ENCODE measurements at regions not wholly inside any gene's neighbourhood (a gene's known extent, or its start where the extent isn't known, plus 50 kb on each side); places are given as distances from the start of the nearest gene placed in this dataset.

DNA sequence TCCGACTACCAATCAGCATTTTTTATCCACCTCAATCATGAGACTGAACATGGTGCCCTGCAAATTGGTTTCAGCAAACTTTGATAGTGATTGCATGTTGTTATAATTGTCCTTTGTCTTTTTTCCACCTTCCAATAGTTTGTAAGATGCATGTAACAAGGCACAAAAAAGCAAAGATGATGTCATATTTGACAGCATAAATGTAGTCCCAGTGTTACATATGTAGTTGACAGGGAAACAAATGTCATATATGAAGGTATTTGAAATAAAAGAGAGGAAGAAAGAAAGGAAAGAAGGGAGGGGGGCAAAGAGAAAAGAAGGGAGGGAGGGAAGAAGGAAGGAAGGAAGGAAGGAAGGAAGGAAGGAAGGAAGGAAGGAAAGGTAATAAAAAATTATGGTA, 441.7 kb upstream of the CPEB2 start:
- H3K27me3 ChIP-seq (replicated peaks; ENCODE audit: insufficient read depth, low read length), result no peaks in the 10 kb centered on the region
- no peak overlapping the region for H2AFZ ChIP-seq (ENCODE audit: low read length)
- H3K4me3 ChIP-seq (ENCODE audit: low read length), result no peak overlapping the region
- no peaks in the 10 kb centered on the region for H4K20me1 ChIP-seq (ENCODE audit: insufficient read depth, low read length)
- no peak overlapping the region for H3K27ac ChIP-seq (ENCODE audit: low read length)
- no peaks in the 10 kb centered on the region for H3K79me2 ChIP-seq (ENCODE audit: low read length)
- no peak overlapping the region for H3K9ac ChIP-seq (ENCODE audit: low read length)
- no peaks in the 10 kb centered on the region for H3F3A ChIP-seq (ENCODE audit: insufficient read depth, low read length)
- no peak for DNase-seq
- no peaks in the 10 kb centered on the region for H3K9me2 ChIP-seq (replicated peaks; ENCODE audit: insufficient read depth, low read length)
- H3K4me2 ChIP-seq (ENCODE audit: low read depth, low read length), result no peak overlapping the region
- no peak for TF ChIP-seq EZH2phosphoT487 (IDR thresholded peaks at IDR 0.05; ENCODE audit: low read length)
- TF ChIP-seq, protein P1, sequence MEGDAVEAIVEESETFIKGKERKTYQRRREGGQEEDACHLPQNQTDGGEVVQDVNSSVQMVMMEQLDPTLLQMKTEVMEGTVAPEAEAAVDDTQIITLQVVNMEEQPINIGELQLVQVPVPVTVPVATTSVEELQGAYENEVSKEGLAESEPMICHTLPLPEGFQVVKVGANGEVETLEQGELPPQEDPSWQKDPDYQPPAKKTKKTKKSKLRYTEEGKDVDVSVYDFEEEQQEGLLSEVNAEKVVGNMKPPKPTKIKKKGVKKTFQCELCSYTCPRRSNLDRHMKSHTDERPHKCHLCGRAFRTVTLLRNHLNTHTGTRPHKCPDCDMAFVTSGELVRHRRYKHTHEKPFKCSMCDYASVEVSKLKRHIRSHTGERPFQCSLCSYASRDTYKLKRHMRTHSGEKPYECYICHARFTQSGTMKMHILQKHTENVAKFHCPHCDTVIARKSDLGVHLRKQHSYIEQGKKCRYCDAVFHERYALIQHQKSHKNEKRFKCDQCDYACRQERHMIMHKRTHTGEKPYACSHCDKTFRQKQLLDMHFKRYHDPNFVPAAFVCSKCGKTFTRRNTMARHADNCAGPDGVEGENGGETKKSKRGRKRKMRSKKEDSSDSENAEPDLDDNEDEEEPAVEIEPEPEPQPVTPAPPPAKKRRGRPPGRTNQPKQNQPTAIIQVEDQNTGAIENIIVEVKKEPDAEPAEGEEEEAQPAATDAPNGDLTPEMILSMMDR (IDR thresholded peaks at IDR 0.05; ENCODE audit: low read length), result no peak
- no peak for TF ChIP-seq EZH2 (optimal IDR thresholded peaks at IDR 0.05; ENCODE audit: low read depth, low read length)
- H3K9me3 ChIP-seq (replicated peaks; ENCODE audit: insufficient read depth, low read length), result no peaks in the 10 kb centered on the region
- H3K4me1 ChIP-seq (ENCODE audit: low read length), result no peaks in the 10 kb centered on the region
- H3K36me3 ChIP-seq (replicated peaks; ENCODE audit: insufficient read depth, low read length), result no peaks in the 10 kb centered on the region

DNA sequence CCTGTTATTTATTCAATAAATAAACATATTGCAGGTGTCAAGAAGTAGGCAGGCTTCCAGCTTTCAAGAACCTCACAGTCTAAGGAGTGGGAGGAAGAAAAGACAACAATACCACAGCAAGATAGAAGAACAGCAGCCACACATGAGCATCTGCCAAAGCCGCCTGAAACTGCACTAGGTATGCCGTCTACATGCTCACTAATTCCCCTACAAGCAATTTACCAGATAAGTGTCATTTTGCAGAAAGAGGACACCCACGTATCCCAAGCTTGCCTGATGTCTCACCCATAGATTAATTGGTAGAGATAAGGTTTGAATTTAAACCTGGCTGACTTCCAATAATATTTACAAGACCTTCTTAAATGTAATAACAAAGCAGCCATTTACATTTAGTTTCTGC, 439.4 kb upstream of the CPEB2 start:
- TF ChIP-seq, protein P1 (IDR thresholded peaks at IDR 0.05; ENCODE audit: low read length), result no peak
- TF ChIP-seq EZH2 (optimal IDR thresholded peaks at IDR 0.05; ENCODE audit: low read depth, low read length) (no peak), EZH2phosphoT487 (IDR thresholded peaks at IDR 0.05; ENCODE audit: low read length) (no peak)
- DNase-seq, result no peak
- Histone ChIP-seq H3F3A (ENCODE audit: insufficient read depth, low read length) (no peaks in the 10 kb centered on the region), H3K4me1 (ENCODE audit: low read length) (no peaks in the 10 kb centered on the region), H2AFZ (ENCODE audit: low read length) (no peak overlapping the region), H3K4me3 (ENCODE audit: low read length) (no peak overlapping the region), H3K27me3 (replicated peaks; ENCODE audit: insufficient read depth, low read length) (no peaks in the 10 kb centered on the region), H3K36me3 (replicated peaks; ENCODE audit: insufficient read depth, low read length) (no peaks in the 10 kb centered on the region), H3K4me2 (ENCODE audit: low read depth, low read length) (no peak overlapping the region), H3K9ac (ENCODE audit: low read length) (no peak overlapping the region), H3K27ac (ENCODE audit: low read length) (no peak overlapping the region), H3K9me2 (replicated peaks; ENCODE audit: insufficient read depth, low read length) (no peaks in the 10 kb centered on the region), H3K79me2 (ENCODE audit: low read length) (no peaks in the 10 kb centered on the region), H4K20me1 (ENCODE audit: insufficient read depth, low read length) (no peaks in the 10 kb centered on the region), H3K9me3 (replicated peaks; ENCODE audit: insufficient read depth, low read length) (no peaks in the 10 kb centered on the region)

DNA sequence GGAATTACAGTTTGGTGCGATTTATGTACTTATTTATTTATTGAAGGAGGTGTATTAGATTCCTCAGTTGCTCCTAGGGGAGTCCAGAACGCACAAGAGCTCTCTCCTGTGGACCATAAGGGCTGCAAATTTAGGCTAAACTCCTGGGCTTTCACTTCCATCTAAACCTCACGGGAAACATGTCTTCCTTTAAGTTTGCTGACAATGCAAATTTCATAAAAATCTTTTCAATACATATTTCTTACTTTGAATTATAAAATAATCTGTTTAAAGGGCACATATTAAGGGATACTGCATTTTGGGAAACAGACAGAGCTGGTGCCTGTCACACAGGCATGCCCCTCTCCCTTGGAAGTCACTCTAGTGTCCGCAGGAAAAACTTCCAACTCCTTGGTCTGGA, 438.0 kb upstream of the CPEB2 start:
- Histone ChIP-seq H3K36me3 (replicated peaks; ENCODE audit: insufficient read depth, low read length) (no peaks in the 10 kb centered on the region), H3K79me2 (ENCODE audit: low read length) (no peaks in the 10 kb centered on the region), H2AFZ (ENCODE audit: low read length) (no peak overlapping the region), H3K9me2 (replicated peaks; ENCODE audit: insufficient read depth, low read length) (no peaks in the 10 kb centered on the region), H4K20me1 (ENCODE audit: insufficient read depth, low read length) (no peaks in the 10 kb centered on the region), H3K4me2 (ENCODE audit: low read depth, low read length) (no peak overlapping the region), H3K27ac (ENCODE audit: low read length) (no peak overlapping the region), H3K9ac (ENCODE audit: low read length) (no peak overlapping the region), H3K4me1 (ENCODE audit: low read length) (no peaks in the 10 kb centered on the region), H3F3A (ENCODE audit: insufficient read depth, low read length) (no peaks in the 10 kb centered on the region), H3K9me3 (replicated peaks; ENCODE audit: insufficient read depth, low read length) (no peaks in the 10 kb centered on the region), H3K4me3 (ENCODE audit: low read length) (no peak overlapping the region), H3K27me3 (replicated peaks; ENCODE audit: insufficient read depth, low read length) (no peaks in the 10 kb centered on the region)
- TF ChIP-seq EZH2 (optimal IDR thresholded peaks at IDR 0.05; ENCODE audit: low read depth, low read length) (no peak), EZH2phosphoT487 (IDR thresholded peaks at IDR 0.05; ENCODE audit: low read length) (no peak)
- TF ChIP-seq, protein P1 (IDR thresholded peaks at IDR 0.05; ENCODE audit: low read length), result no peak
- DNase-seq, result no peak

Data from MM.1S (cell line).